PFSK-1 (cell line): ENCODE measurements at regions not wholly inside any gene's neighbourhood (a gene's known extent, or its start where the extent isn't known, plus 50 kb on each side); places are given as distances from the start of the nearest gene placed in this dataset.

Experiments used
- FOXP2 ChIP-seq: optimal IDR thresholded peaks from 2 replicates; pipeline ENCODE3; 2011; ENCODE audit warnings: borderline replicate concordance, control low read depth, inconsistent platforms; ENCODE audit not compliant: insufficient read depth; ENCODE audit errors: extremely low read length, extremely low read depth
- POLR2AphosphoS5 ChIP-seq: IDR thresholded peaks from 2 replicates; pipeline ENCODE4 v1.6.1; 2012; ENCODE audit warnings: low read depth, mild to moderate bottlenecking, control low read depth, low read length, moderate library complexity
- REST ChIP-seq, 2 experiments: IDR thresholded peaks; 2 replicates each; pipeline versions ENCODE4 v1.6.1 to v1.8.0; 2011 to 2012; ENCODE audit warnings: low read depth in 2 of 2, low read length in 2 of 2, control low read depth in 1 of 2, inconsistent platforms in 1 of 2, mild to moderate bottlenecking in 1 of 2, moderate library complexity in 1 of 2; ENCODE audit not compliant: insufficient read depth in 1 of 2
- SIN3A ChIP-seq: IDR thresholded peaks from 2 replicates; pipeline ENCODE4 v1.6.1; 2012; ENCODE audit warnings: mild to moderate bottlenecking, low read length, moderate library complexity, borderline replicate concordance; ENCODE audit not compliant: insufficient read depth
- TAF1 ChIP-seq: IDR thresholded peaks from 2 replicates; pipeline ENCODE4 v1.6.1; 2012; ENCODE audit warnings: low read length, control low read depth, borderline replicate concordance; ENCODE audit not compliant: insufficient read depth

- no peak for TF ChIP-seq REST (IDR thresholded peaks at IDR 0.05; ENCODE audit: insufficient read depth in 1 of 2, low read depth in 2 of 2, low read length in 2 of 2)
- no peak for TF ChIP-seq FOXP2
- TF ChIP-seq SIN3A: no peak
- TF ChIP-seq TAF1: no peak
- TF ChIP-seq POLR2AphosphoS5: no peak
Observed at GRCh38 chr12:127401536-127401935, 865.4 kb upstream of the TMEM132C start.

GRCh38 chr12:127411166-127411915, 855.6 kb upstream of the TMEM132C start:
- no peak for TF ChIP-seq POLR2AphosphoS5
- no peak for TF ChIP-seq TAF1
- TF ChIP-seq SIN3A: no peak
- no peak for TF ChIP-seq FOXP2
- TF ChIP-seq REST (IDR thresholded peaks at IDR 0.05; ENCODE audit: insufficient read depth in 1 of 2, low read depth in 2 of 2, low read length in 2 of 2): no peak

DNA sequence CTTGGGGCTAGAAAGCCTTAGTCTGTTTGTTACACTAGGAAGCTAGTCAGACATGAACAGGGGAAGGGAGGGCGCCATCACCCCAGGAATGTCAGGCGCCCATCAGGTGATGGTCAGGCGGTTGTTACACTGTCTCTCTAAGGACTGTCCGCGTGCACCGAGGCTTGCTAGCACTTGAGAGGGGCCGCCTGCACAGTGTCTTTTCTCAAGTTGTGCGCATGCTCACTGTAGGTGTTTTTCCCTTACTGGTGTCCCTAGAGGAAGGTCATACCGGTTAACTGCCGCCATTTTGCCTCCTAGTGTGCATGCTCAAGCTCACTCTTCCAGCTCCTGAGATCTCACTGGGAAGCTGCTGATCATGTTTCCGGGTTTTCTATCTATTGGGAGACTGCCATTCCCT, 855.0 kb upstream of the TMEM132C start:
- no peak for TF ChIP-seq SIN3A
- no peak for TF ChIP-seq REST (IDR thresholded peaks at IDR 0.05; ENCODE audit: insufficient read depth in 1 of 2, low read depth in 2 of 2, low read length in 2 of 2)
- TF ChIP-seq FOXP2: no peak
- TF ChIP-seq POLR2AphosphoS5: no peak
- TF ChIP-seq TAF1: no peak

DNA sequence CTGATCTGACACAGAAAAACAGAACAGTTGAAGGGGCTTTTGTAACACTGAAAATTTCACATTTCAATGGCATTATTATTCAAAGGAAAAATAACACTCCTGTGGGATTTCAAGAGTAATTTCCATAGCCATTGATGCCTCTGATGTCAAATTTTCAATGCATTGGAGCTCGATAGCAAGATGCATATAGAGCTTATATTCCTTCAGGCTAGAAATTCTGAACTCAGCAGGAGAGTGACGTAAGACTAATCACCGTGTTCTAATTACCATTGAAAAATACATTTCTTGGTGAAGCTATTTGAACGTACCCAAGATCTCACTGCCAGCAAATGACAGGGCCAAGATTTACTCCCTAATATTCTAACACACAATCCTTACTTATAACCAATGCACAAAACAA, 854.1 kb upstream of the TMEM132C start:
- TF ChIP-seq SIN3A (no peak), REST (IDR thresholded peaks at IDR 0.05; ENCODE audit: insufficient read depth in 1 of 2, low read depth in 2 of 2, low read length in 2 of 2) (no peak), POLR2AphosphoS5 (no peak), FOXP2 (no peak), TAF1 (no peak)
